ENCODE measurements at regions not wholly inside any gene's neighbourhood (a gene's known extent, or its start where the extent isn't known, plus 50 kb on each side); places are given as distances from the start of the nearest gene placed in this dataset.

DNA sequence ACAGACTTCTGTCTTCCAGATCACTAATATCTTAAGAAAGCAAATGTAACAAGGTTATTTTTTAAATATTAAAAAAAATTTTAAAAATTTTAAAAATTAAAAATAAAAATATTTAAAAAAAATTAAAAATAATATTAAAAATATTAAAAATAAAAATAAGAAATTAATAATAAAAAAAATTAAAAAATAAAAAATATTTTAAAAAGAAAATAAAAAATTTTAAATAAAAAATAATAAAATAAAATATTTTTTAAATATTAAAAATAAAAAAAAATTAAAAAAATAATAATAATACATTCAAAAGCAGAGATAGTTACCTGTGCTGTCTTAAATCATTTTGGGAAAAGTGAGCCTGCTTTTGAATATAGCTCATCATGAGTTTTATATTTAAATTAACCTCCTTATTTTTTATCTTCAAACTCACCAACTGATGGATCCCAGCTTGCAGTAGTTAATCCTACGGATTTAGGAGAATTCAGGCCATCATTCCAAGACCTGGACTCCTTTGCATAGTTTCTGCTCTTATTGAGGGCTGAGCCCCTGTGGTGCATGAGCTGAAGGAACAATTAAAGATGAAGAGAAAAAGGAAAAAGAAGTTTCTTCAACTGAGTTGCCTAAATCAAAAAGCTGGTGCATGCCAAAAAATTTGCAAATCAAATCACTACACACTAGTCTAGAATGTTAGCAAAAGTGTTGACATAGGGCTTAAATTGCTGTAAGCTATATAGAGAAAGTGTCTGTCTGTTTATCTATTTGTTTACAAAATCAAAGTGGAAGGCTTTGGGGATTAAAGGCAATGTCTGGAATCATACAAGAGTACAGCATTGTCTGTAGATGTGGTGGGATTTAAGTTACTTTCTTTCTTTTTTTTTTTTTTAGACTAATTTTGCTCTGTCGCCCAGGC, 50.5 kb upstream of the ZNF438 start:
- H3K36me3 Mint-ChIP-seq (ENCODE audit: insufficient read depth), result peaks cover 12% of the 10 kb centered on the region
- H3K9me3 Mint-ChIP-seq, result no peaks in the 10 kb centered on the region
- ATAC-seq (replicated peaks) (no peak), DNase-seq (no peak)
- no peak overlapping the region for H3K4me3 Mint-ChIP-seq
- peaks cover 0 to 2% of the 10 kb centered on the region in 2 donors for H3K4me1 Mint-ChIP-seq (ENCODE audit: low read depth in 2 of 2)
- peaks cover 19 to 23% of the 10 kb centered on the region in 2 donors for H3K27me3 Mint-ChIP-seq
- H3K27ac Mint-ChIP-seq, result peak overlapping the region in 1 of 2 donors; percentile 81

GRCh38 chr10:31083765-31084184, 52.1 kb upstream of the ZNF438 start:
- DNase-seq (peak; percentile 36 to 43 (median 37)), ATAC-seq (replicated peaks) (peak; percentile 57)
- Mint-ChIP-seq H3K27ac (no peak overlapping the region), H3K36me3 (ENCODE audit: insufficient read depth) (peaks cover 12% of the 10 kb centered on the region), H3K4me3 (no peak overlapping the region), H3K27me3 (peaks cover 10 to 14% of the 10 kb centered on the region in 2 donors), H3K4me1 (ENCODE audit: low read depth in 2 of 2) (peaks cover 0 to 2% of the 10 kb centered on the region in 2 donors), H3K9me3 (no peaks in the 10 kb centered on the region)

- DNase-seq (no peak), ATAC-seq (replicated peaks) (no peak)
- H3K4me3 Mint-ChIP-seq, result no peak overlapping the region
- peaks cover 0 to 2% of the 10 kb centered on the region in 2 donors for H3K4me1 Mint-ChIP-seq (ENCODE audit: low read depth in 2 of 2)
- no peaks in the 10 kb centered on the region for H3K27me3 Mint-ChIP-seq
- no peak overlapping the region for H3K27ac Mint-ChIP-seq
- peaks cover 8% of the 10 kb centered on the region for H3K36me3 Mint-ChIP-seq (ENCODE audit: insufficient read depth)
- H3K9me3 Mint-ChIP-seq, result no peaks in the 10 kb centered on the region
Observed at GRCh38 chr10:31087011-31087410, 55.3 kb upstream of the ZNF438 start.

DNA sequence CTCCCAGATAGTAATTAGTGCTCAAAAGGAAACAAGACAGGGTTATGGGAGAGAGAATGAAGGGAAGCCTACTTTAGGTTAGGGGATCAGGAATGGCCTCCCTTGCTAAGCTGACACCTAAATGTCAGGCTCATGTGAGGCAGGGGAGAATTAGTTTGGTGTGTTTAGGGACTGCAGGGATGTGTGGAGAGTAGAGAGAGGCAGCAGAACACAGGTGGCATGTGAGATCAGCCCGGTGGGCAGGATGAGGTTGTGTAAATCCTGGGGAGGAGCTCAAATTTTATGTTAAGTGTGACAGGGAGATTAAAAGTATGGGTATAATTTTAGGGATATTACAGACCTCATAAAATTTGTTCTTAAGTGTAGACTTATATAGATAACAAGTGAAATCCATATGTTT, 56.2 kb upstream of the ZNF438 start:
- no peaks in the 10 kb centered on the region for H3K9me3 Mint-ChIP-seq
- ATAC-seq (replicated peaks) (no peak), DNase-seq (no peak)
- no peak overlapping the region for H3K4me3 Mint-ChIP-seq
- H3K27ac Mint-ChIP-seq, result no peak overlapping the region
- H3K36me3 Mint-ChIP-seq (ENCODE audit: insufficient read depth), result peaks cover 2% of the 10 kb centered on the region
- H3K27me3 Mint-ChIP-seq, result no peaks in the 10 kb centered on the region
- peaks cover 0 to 2% of the 10 kb centered on the region in 2 donors for H3K4me1 Mint-ChIP-seq (ENCODE audit: low read depth in 2 of 2)

- Mint-ChIP-seq H3K4me1 (ENCODE audit: low read depth in 2 of 2) (no peaks in the 10 kb centered on the region), H3K27ac (no peak overlapping the region), H3K4me3 (no peak overlapping the region), H3K27me3 (peaks cover 0 to 9% of the 10 kb centered on the region in 2 donors), H3K36me3 (ENCODE audit: insufficient read depth) (no peaks in the 10 kb centered on the region), H3K9me3 (no peaks in the 10 kb centered on the region)
- DNase-seq (no peak), ATAC-seq (replicated peaks) (no peak)
Observed at GRCh38 chr10:31090894-31091607, 59.4 kb upstream of the ZNF438 start.

DNA sequence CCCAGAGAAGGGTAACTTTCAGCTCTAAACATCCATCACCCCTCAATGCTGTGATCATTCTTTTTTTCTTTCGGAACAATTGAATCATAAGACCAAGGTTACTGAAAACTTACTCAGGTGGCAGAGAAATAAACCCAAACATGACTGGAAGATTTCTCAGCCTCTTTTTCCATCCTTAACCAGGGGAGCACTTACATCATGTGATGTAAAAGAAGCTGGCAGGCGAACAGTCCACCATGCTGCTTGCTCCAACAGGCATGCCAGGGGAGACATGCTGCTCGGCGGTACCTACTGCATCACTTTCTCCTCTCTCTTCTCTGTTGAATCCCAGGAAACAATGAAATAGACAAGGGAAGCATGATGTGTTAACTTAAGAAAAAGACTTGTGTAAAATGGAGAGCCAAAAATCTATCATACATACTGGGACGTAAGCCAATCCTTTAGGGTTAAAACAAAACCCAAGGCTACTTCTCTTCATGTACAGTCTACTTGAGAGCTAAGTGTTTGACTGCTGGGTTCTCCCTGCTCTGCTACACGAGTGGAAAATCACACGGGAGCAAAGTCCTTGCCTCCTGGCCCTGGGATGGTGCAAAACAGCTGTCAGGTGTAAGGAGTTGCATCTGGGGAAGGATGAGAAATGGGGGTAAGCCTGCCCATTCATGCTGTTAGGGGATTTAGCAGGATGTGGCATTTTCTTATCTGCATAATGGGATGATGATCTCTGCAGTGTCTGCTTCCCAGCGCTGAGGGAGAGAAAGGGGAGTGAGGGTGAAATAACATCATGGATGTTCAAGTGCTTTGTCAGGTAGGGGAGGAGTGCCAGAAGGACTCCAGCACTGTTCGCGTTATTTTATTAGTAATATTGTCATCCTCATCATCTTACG, 64.3 kb upstream of the ZNF438 start:
- Mint-ChIP-seq H3K9me3 (no peaks in the 10 kb centered on the region), H3K36me3 (ENCODE audit: insufficient read depth) (no peaks in the 10 kb centered on the region), H3K4me1 (ENCODE audit: low read depth in 2 of 2) (no peaks in the 10 kb centered on the region), H3K4me3 (no peak overlapping the region), H3K27ac (no peak overlapping the region), H3K27me3 (peaks cover 0 to 29% of the 10 kb centered on the region in 2 donors)
- ATAC-seq (replicated peaks), result no peak
- DNase-seq, result no peak

DNA sequence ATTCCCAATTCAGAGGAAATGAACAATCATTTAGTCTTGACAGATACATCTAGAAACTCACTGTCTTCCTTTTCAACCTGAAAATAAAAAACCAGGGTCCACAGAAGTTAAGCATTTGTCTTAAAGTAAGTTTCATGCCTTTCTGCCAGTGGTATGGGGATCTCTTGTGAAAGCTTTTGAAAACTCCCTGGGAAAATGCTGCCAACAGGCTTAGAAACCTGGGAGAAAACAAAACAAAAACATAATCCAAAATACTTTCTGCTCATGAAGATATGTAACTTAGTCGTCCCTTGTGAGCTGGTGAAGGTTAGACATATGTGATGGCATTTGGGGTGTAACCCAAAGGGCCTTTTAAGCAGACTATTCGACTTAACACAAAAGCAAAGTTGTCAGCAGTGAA, 66.4 kb upstream of the ZNF438 start:
- peaks cover 2 to 3% of the 10 kb centered on the region in 2 donors for H3K4me1 Mint-ChIP-seq (ENCODE audit: low read depth in 2 of 2)
- H3K36me3 Mint-ChIP-seq (ENCODE audit: insufficient read depth), result no peaks in the 10 kb centered on the region

DNA sequence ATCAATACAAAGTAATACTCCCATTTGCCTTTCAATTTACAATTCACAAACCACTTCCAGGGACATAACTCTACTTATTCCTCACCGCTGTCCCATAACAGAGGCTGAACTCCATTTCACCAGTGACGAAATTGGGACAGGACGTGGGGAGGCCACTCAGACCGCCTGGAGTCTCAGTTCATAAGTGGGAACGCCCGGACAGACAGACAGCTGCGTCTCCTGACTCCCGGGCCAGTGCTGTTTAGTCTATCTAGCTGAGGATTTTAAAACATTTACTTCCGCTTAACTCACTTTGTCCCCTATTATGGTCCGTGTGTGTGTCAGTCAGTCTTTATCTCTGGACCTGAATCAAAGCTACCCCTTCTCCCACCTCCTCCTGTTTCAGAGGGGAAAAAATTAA, 67.4 kb upstream of the ZNF438 start:
- no peaks in the 10 kb centered on the region for H3K36me3 Mint-ChIP-seq (ENCODE audit: insufficient read depth)
- no peaks in the 10 kb centered on the region for H3K9me3 Mint-ChIP-seq
- H3K27me3 Mint-ChIP-seq, result peaks cover 0 to 20% of the 10 kb centered on the region in 2 donors
- no peak overlapping the region for H3K27ac Mint-ChIP-seq
- H3K4me3 Mint-ChIP-seq, result no peak overlapping the region
- H3K4me1 Mint-ChIP-seq (ENCODE audit: low read depth in 2 of 2), result peaks cover 2 to 3% of the 10 kb centered on the region in 2 donors
- no peak for DNase-seq
- ATAC-seq (replicated peaks), result no peak

More for the DNA sequence above, 66.4 kb upstream of the ZNF438 start:
- DNase-seq (no peak), ATAC-seq (replicated peaks) (no peak)
- no peak overlapping the region for H3K27ac Mint-ChIP-seq
- no peak overlapping the region for H3K4me3 Mint-ChIP-seq
- peaks cover 0 to 28% of the 10 kb centered on the region in 2 donors for H3K27me3 Mint-ChIP-seq
- no peaks in the 10 kb centered on the region for H3K9me3 Mint-ChIP-seq

DNA sequence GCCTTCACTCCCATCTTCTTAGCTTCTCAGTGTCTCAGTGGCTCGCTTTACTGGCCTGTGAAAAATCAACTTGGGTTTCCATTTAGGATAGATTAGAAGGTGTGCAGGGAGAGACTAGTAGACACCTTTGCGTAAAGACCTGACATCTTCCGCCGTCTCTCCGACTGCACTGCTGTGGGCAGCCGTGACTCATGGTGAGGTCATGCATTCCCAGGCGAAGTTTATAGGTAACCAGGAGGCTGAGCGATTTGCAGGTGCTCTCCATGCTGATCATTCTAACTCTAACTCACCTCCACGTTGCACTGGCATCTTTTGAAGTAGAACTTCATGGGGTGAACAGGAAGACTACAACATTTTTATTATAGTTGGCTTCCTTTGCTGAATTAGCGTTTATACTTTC, 68.0 kb upstream of the ZNF438 start:
- H3K27ac Mint-ChIP-seq, result no peak overlapping the region
- H3K4me3 Mint-ChIP-seq, result no peak overlapping the region
- DNase-seq (no peak), ATAC-seq (replicated peaks) (no peak)
- H3K9me3 Mint-ChIP-seq, result no peaks in the 10 kb centered on the region
- H3K36me3 Mint-ChIP-seq (ENCODE audit: insufficient read depth), result no peaks in the 10 kb centered on the region
- peaks cover 2 to 3% of the 10 kb centered on the region in 2 donors for H3K4me1 Mint-ChIP-seq (ENCODE audit: low read depth in 2 of 2)
- H3K27me3 Mint-ChIP-seq, result peaks cover 0 to 20% of the 10 kb centered on the region in 2 donors

- Mint-ChIP-seq H3K9me3 (no peaks in the 10 kb centered on the region), H3K4me1 (ENCODE audit: low read depth in 2 of 2) (peaks cover 2 to 3% of the 10 kb centered on the region in 2 donors), H3K27ac (no peak overlapping the region), H3K27me3 (peaks cover 0 to 20% of the 10 kb centered on the region in 2 donors), H3K36me3 (ENCODE audit: insufficient read depth) (no peaks in the 10 kb centered on the region), H3K4me3 (no peak overlapping the region)
- ATAC-seq (replicated peaks) (no peak), DNase-seq (no peak)
Observed at GRCh38 chr10:31100115-31100601, 68.5 kb upstream of the ZNF438 start.

DNA sequence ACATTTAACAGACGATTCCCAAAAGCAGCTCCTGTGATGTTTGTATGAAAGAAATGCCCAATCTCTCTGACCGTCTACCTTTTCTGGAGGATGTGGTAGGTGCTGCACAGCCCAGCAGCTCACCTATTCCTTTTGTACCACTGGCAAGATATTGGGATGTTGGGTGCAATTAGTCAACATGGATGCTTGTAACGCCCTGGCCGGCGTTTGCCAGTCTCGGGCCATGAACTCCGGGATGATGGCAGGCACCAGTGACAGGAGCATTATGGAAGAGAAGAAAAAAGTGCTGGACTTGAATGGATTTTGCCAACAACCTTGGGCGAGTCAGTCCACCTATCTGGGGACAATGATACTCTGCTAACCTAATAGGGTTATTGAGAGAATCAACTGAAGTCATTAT, 69.0 kb upstream of the ZNF438 start:
- no peak overlapping the region for H3K27ac Mint-ChIP-seq
- DNase-seq, result no peak
- no peaks in the 10 kb centered on the region for H3K36me3 Mint-ChIP-seq (ENCODE audit: insufficient read depth)
- H3K27me3 Mint-ChIP-seq, result peaks cover 0 to 20% of the 10 kb centered on the region in 2 donors
- no peak for ATAC-seq (replicated peaks)
- no peaks in the 10 kb centered on the region for H3K9me3 Mint-ChIP-seq
- no peak overlapping the region for H3K4me3 Mint-ChIP-seq
- peaks cover 2 to 3% of the 10 kb centered on the region in 2 donors for H3K4me1 Mint-ChIP-seq (ENCODE audit: low read depth in 2 of 2)

DNA sequence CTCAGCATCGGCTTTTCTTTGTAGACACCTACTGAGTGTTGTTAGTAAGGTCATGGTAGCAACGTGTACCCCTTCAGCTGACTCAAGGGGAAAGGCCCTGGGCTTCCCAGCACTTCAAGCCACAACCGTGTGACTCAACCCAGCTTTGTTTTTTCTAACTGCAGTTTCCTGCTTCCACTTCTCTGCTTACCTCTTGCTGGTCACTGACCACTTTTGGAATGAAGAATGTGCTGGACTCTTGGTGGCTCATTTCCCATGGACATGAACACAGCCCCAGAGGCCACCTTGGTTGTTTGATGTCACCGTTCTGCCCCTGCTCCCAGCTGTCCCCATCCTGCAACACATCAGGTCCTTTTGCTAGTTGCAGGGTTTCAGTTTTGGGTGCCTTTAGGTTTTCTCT, 69.5 kb upstream of the ZNF438 start:
- ATAC-seq (replicated peaks) (peak; percentile 65), DNase-seq (no peak)
- Mint-ChIP-seq H3K4me3 (no peak overlapping the region), H3K4me1 (ENCODE audit: low read depth in 2 of 2) (peaks cover 2 to 3% of the 10 kb centered on the region in 2 donors), H3K27me3 (peaks cover 0 to 20% of the 10 kb centered on the region in 2 donors), H3K27ac (no peak overlapping the region), H3K36me3 (ENCODE audit: insufficient read depth) (no peaks in the 10 kb centered on the region), H3K9me3 (no peaks in the 10 kb centered on the region)

DNA sequence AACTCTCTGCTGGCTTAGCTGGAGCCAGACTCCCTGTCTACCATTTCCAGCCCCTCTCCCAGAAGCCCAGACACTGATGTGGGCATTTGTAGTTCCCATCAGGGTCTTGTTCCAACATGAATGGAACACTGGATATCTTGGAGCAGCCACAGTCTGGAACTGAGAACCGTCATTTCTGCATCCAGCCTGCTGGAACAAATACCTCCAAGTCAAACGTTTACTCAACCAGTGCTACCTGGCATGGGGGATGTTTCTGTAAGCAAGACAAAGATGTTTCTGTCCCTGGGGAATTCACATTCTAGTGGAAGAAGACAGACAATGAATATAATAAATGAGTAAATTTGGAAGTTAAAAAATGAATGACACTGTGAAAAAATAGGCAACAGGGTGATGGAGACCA, 70.8 kb upstream of the ZNF438 start:
- DNase-seq (no peak), ATAC-seq (replicated peaks) (no peak)
- H3K9me3 Mint-ChIP-seq, result no peaks in the 10 kb centered on the region
- peaks cover 0 to 12% of the 10 kb centered on the region in 2 donors for H3K27me3 Mint-ChIP-seq
- no peaks in the 10 kb centered on the region for H3K36me3 Mint-ChIP-seq (ENCODE audit: insufficient read depth)
- peaks cover 2 to 3% of the 10 kb centered on the region in 2 donors for H3K4me1 Mint-ChIP-seq (ENCODE audit: low read depth in 2 of 2)
- no peak overlapping the region for H3K27ac Mint-ChIP-seq
- no peak overlapping the region for H3K4me3 Mint-ChIP-seq
